Breast epithelium (tissue), 3 donors: ENCODE measurements at regions not wholly inside any gene's neighbourhood (a gene's known extent, or its start where the extent isn't known, plus 50 kb on each side); places are given as distances from the start of the nearest gene placed in this dataset.

Source experiments
- CTCF ChIP-seq, 3 donors: fragments of 450-650 bp; IDR thresholded peaks; one replicate each; pipeline ENCODE4 v1.5.1; 2016 to 2017; ENCODE audit warnings: antibody characterized with exemption in 3 of 3, mild to moderate bottlenecking in 3 of 3, moderate library complexity in 3 of 3
- POLR2A ChIP-seq: fragments of 450-650 bp; IDR thresholded peaks from one replicate; pipeline ENCODE4 v1.6.1; 2016; ENCODE audit warnings: antibody characterized with exemption, mild to moderate bottlenecking, moderate library complexity
- POLR2AphosphoS5 ChIP-seq, 3 donors: sonication (generic); formaldehyde crosslinking; IDR thresholded peaks; one replicate each; pipeline ENCODE4 v1.6.1; 2017; ENCODE audit warnings: antibody characterized with exemption in 3 of 3

- TF ChIP-seq POLR2A: no peak
- TF ChIP-seq POLR2AphosphoS5 (IDR thresholded peaks at IDR 0.05): no peak
- TF ChIP-seq CTCF (IDR thresholded peaks at IDR 0.05): no peak
Observed at GRCh38 chr2:2851806-2852777, 521.0 kb upstream of the MYT1L start.
